K562 (cell line): ENCODE measurements at regions not wholly inside any gene's neighbourhood (a gene's known extent, or its start where the extent isn't known, plus 50 kb on each side); places are given as distances from the start of the nearest gene placed in this dataset.

ENCODE experiments used
- BCL6 ChIP-seq: fragments of 250-450 bp; sonication (Bioruptor Pico); IDR thresholded peaks from 2 replicates; pipeline ENCODE4 v1.4.0; 2020
- CREB5 ChIP-seq: fragments of 250-450 bp; sonication (Bioruptor Pico); IDR thresholded peaks from 2 replicates; pipeline ENCODE4 v1.5.0; 2020; ENCODE audit warnings: mild to moderate bottlenecking
- ELF1 ChIP-seq: fragments of 200-800 bp; sonication (Bioruptor generic); IDR thresholded peaks from 2 replicates; pipeline ENCODE4 v1.6.1; 2016; ENCODE audit warnings: missing genetic modification characterization, missing compliant biosample characterization
- EZH2 ChIP-seq: IDR thresholded peaks from 2 replicates; pipeline ENCODE4 v1.6.1; 2012; ENCODE audit warnings: low read depth, mild to moderate bottlenecking, inconsistent platforms, low read length, borderline replicate concordance
- HMG20B ChIP-seq: fragments of 250-450 bp; sonication (Bioruptor Pico); IDR thresholded peaks from 2 replicates; pipeline ENCODE4 v1.5.0; 2021; ENCODE audit warnings: mild to moderate bottlenecking
- KLF13 ChIP-seq: fragments of 450-650 bp; IDR thresholded peaks from 2 replicates; pipeline ENCODE4 v1.6.1; 2016; ENCODE audit warnings: missing genetic modification characterization, low read depth, mild to moderate bottlenecking, missing compliant biosample characterization, moderate library complexity, borderline replicate concordance
- MAX ChIP-seq: sonication (generic); formaldehyde crosslinking; IDR thresholded peaks from 2 replicates; pipeline ENCODE4 v1.9.0; 2022; ENCODE audit warnings: mild to moderate bottlenecking, missing genetic modification reagents
- TAF1 ChIP-seq: IDR thresholded peaks from 2 replicates; pipeline ENCODE4 v1.6.1; 2011; ENCODE audit warnings: mild to moderate bottlenecking, low read length, moderate library complexity; ENCODE audit not compliant: insufficient read depth, control insufficient read depth, severe bottlenecking; ENCODE audit errors: extremely low read depth
- TF ChIP-seq, protein P1 (sequence below): sonication (generic); formaldehyde crosslinking; IDR thresholded peaks from 2 replicates; pipeline ENCODE4 v1.8.1; 2022; ENCODE audit warnings: missing genetic modification reagents

DNA sequence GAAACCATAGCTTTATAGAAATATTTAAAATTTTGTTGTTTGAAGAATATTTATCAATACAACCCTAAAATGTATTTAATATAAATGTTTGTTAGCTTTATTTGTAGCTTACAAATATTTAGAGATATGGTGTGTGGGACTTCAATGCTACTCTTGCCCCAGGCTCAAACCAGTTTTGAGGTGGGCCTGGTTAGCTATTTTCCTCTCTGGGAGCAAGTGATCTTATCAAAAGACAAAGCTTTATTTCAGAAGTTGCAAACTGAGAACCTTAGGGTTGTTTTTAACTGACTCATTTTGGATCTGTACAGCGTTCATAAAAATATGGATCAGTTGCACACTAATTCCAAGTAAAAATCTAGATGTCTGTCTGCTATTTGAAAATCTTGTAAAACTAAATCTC, 563.6 kb upstream of the CDH2 start:
- TF ChIP-seq KLF13 (tag) (no peak), HMG20B (CRISPR knock-in tag) (no peak), TAF1 (no peak), MAX (CRISPR knock-in tag) (no peak), EZH2 (no peak), ELF1 (no peak), CREB5 (CRISPR knock-in tag) (no peak), BCL6 (no peak)
- TF ChIP-seq, protein P1, sequence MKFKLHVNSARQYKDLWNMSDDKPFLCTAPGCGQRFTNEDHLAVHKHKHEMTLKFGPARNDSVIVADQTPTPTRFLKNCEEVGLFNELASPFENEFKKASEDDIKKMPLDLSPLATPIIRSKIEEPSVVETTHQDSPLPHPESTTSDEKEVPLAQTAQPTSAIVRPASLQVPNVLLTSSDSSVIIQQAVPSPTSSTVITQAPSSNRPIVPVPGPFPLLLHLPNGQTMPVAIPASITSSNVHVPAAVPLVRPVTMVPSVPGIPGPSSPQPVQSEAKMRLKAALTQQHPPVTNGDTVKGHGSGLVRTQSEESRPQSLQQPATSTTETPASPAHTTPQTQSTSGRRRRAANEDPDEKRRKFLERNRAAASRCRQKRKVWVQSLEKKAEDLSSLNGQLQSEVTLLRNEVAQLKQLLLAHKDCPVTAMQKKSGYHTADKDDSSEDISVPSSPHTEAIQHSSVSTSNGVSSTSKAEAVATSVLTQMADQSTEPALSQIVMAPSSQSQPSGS, result no peak
